ENCODE measurements at regions not wholly inside any gene's neighbourhood (a gene's known extent, or its start where the extent isn't known, plus 50 kb on each side); places are given as distances from the start of the nearest gene placed in this dataset.
"Not testable (repeated sequence)": the region's sequence is repeated elsewhere in the genome, so short reads cannot be mapped to it uniquely, and the experiment has no call there.

DNA sequence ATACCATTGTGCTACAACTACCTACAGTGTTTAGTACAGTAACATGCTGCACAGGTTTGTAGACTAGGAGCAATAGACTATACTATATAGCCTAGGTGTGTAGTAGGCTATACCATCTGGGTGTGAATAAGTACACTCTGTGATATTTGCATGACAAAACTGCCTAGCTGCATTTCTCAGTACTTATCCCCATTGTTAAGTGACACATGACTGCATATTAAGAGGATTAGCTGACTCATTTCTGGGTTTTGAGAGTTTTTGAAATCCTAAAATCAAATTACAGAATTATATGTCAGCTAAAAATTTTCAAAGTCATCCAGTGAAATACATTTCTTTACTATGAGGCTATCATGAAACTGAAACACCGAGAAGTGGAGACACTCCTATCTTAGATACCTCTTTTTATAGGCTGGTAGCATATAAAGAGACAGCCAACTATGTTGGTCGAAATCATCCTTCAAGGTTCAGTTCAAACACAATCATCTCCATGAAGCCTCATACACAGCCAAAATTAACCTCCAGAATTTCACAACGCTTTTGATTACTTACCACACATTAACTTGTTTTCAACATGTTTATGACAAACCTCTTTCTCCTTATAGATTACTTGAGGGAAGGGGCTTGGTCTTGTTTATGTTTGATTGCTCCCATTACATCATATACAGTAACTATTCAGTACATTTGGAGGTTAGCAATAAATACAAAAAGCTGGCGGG, 89.8 kb upstream of the ANK3 start:
- intact Hi-C loops (cut with micrococcal nuclease): no loop called here
- Mint-ChIP-seq H3K4me1 (no peaks in the 10 kb centered on the region), H3K27ac (no peak overlapping the region), H3K9me3 (no peaks in the 10 kb centered on the region), H3K27me3 (no peaks in the 10 kb centered on the region), H3K36me3 (ENCODE audit: low read depth) (no peaks in the 10 kb centered on the region), H3K4me3 (no peak overlapping the region)
- DNase-seq (no peak), ATAC-seq (ENCODE audit: low read depth) (no peak)
- ChIA-PET POLR2A (no interaction called here), CTCF (no interaction called here)
- TF ChIP-seq, protein P1, sequence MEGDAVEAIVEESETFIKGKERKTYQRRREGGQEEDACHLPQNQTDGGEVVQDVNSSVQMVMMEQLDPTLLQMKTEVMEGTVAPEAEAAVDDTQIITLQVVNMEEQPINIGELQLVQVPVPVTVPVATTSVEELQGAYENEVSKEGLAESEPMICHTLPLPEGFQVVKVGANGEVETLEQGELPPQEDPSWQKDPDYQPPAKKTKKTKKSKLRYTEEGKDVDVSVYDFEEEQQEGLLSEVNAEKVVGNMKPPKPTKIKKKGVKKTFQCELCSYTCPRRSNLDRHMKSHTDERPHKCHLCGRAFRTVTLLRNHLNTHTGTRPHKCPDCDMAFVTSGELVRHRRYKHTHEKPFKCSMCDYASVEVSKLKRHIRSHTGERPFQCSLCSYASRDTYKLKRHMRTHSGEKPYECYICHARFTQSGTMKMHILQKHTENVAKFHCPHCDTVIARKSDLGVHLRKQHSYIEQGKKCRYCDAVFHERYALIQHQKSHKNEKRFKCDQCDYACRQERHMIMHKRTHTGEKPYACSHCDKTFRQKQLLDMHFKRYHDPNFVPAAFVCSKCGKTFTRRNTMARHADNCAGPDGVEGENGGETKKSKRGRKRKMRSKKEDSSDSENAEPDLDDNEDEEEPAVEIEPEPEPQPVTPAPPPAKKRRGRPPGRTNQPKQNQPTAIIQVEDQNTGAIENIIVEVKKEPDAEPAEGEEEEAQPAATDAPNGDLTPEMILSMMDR (IDR thresholded peaks at IDR 0.05): no peak

DNA sequence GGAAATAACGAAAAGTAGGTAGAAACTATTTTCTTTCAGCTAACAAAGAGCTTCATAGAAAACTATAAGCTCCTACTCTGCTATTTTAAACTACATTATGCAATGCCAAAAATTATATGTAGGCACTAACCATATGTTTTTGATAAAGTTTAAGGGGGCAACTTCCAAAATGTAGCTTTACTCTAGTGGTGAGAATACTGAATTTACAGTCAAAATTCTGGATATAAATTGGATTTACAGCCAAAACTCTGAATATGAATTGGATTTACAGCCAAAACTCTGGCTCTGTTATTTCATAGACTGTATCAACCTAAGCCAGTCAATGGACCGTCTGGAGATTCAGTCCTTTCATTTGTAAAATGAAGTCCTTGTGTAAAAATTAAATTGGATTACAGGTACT, 86.8 kb upstream of the ANK3 start:
- Mint-ChIP-seq H3K4me3 (no peak overlapping the region), H3K36me3 (ENCODE audit: low read depth) (no peaks in the 10 kb centered on the region), H3K27ac (no peak overlapping the region), H3K9me3 (no peaks in the 10 kb centered on the region), H3K4me1 (no peaks in the 10 kb centered on the region), H3K27me3 (peaks cover 4% of the 10 kb centered on the region)
- POLR2A ChIA-PET: no interaction called here
- TF ChIP-seq, protein P1 (IDR thresholded peaks at IDR 0.05): no peak
- no peak for DNase-seq
- no peak for ATAC-seq (ENCODE audit: low read depth)
- CTCF ChIA-PET: no interaction called here
- intact Hi-C loops (cut with micrococcal nuclease): no loop called here

DNA sequence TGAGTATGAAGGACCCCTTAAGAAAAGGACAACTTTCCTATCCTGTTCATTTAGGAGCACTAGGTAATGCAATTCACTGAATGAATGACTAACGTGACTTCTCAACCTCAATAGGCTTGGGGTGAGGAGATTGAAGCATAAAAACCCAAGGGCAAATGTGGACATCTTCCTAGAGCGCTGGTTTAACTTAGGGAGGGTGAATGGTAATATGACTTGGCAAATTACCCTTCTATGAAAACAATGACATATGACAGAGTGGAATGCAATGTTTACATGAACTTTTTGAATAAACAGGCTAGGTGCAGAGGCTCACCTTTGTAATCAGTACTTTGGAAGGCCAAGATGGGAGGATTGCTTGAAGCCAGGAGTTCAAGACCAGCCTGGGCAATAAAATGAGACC, 83.9 kb upstream of the ANK3 start:
- intact Hi-C loops (cut with micrococcal nuclease): no loop called here
- POLR2A ChIA-PET: no interaction called here
- Mint-ChIP-seq H3K4me3 (no peak overlapping the region), H3K9me3 (no peaks in the 10 kb centered on the region), H3K27me3 (peaks cover 4% of the 10 kb centered on the region), H3K27ac (no peak overlapping the region), H3K4me1 (no peaks in the 10 kb centered on the region), H3K36me3 (ENCODE audit: low read depth) (no peaks in the 10 kb centered on the region)
- no peak for DNase-seq
- TF ChIP-seq, protein P1 (IDR thresholded peaks at IDR 0.05): no peak
- ATAC-seq (ENCODE audit: low read depth): no peak
- CTCF ChIA-PET: no interaction called here

DNA sequence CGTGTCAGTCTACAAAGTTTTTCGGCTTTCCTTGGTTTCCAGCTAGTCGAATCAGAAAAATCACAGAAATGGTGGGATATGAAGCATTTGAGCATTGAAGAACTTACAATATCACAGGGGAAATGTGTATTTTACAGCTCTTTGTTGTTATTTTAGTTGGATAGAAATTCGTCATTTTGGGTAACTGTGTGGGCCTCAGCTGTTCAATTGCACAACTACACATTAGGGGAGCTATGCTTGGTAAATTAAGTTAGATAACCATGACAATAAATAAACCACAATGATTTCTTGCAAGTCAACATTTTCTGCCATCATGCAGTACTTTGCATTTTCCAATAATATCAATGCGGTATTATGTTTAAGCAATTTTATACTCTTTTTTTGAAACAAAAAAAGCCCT, 80.4 kb upstream of the ANK3 start:
- POLR2A ChIA-PET: no interaction called here
- Mint-ChIP-seq H3K27me3 (peaks cover 4% of the 10 kb centered on the region), H3K27ac (no peak overlapping the region), H3K4me1 (no peaks in the 10 kb centered on the region), H3K36me3 (ENCODE audit: low read depth) (no peaks in the 10 kb centered on the region), H3K4me3 (no peak overlapping the region), H3K9me3 (no peaks in the 10 kb centered on the region)
- intact Hi-C loops (cut with micrococcal nuclease): no loop called here
- no peak for ATAC-seq (ENCODE audit: low read depth)
- no peak for DNase-seq
- TF ChIP-seq, protein P1 (IDR thresholded peaks at IDR 0.05): no peak
- CTCF ChIA-PET: no interaction called here

DNA sequence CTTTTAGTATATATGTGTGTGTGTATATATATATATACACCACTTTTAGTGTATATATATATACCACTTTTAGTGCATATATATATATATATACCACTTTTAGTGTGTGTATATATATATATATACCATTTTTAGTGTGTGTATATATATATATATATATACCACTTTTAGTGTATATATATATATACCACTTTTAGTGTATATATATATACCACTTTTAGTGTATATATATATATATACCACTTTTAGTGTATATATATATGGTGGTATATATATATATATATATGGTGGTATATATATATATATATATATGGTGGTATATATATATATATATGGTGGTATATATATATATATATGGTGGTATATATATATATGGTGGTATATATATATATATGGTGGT, 79.5 kb upstream of the ANK3 start:
- H3K9me3 Mint-ChIP-seq; H3K27me3 Mint-ChIP-seq; DNase-seq; H3K36me3 Mint-ChIP-seq (ENCODE audit: low read depth); CTCF ChIA-PET; H3K4me3 Mint-ChIP-seq; ATAC-seq (ENCODE audit: low read depth); H3K4me1 Mint-ChIP-seq; H3K27ac Mint-ChIP-seq; POLR2A ChIA-PET; intact Hi-C loops (cut with micrococcal nuclease): not testable (repeated sequence)

DNA sequence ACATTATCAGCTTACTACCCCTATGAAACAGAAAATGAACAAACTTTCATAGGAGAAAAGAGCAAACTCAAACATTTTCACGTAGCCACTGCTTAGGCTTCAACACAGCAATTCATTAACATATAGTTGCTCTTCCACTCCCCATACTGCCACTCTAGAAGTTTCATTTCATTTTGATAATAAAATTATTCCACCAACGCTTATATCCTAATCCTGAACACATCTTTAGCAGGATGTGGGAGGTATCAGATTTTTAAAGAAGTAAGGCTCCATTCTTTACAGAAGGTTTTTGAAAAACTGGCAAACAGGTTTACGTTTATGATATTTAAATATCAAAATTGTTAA, 77.5 kb upstream of the ANK3 start:
- TF ChIP-seq, protein P1 (IDR thresholded peaks at IDR 0.05): no peak
- DNase-seq: no peak
- Mint-ChIP-seq H3K36me3 (ENCODE audit: low read depth) (no peaks in the 10 kb centered on the region), H3K27me3 (no peaks in the 10 kb centered on the region), H3K4me3 (no peak overlapping the region), H3K9me3 (no peaks in the 10 kb centered on the region), H3K27ac (no peak overlapping the region), H3K4me1 (peaks cover 2% of the 10 kb centered on the region)
- POLR2A ChIA-PET: no interaction called here
- CTCF ChIA-PET: no interaction called here
- no peak for ATAC-seq (ENCODE audit: low read depth)
- intact Hi-C loops (cut with micrococcal nuclease): no loop called here

Data from activated B cell treated with CpG ODN at 0.5 μM for 24 hours (primary cell).